Ovary (tissue), 3 donors: ENCODE measurements at regions not wholly inside any gene's neighbourhood (a gene's known extent, or its start where the extent isn't known, plus 50 kb on each side); places are given as distances from the start of the nearest gene placed in this dataset.

Source experiments
- CTCF ChIP-seq, 3 donors: fragments of 450-650 bp in 2 of 3; fragments of 200-600 bp in 1 of 3; IDR thresholded peaks; one replicate each; pipeline versions ENCODE4 v1.5.1 to v1.8.0; 2016 to 2022; ENCODE audit warnings: antibody characterized with exemption in 3 of 3, mild to moderate bottlenecking in 1 of 3
- EP300 ChIP-seq: sonication (generic); formaldehyde crosslinking; IDR thresholded peaks from one replicate; pipeline ENCODE4 v1.6.1; 2017; ENCODE audit warnings: antibody characterized with exemption
- POLR2A ChIP-seq: fragments of 450-650 bp; IDR thresholded peaks from one replicate; pipeline ENCODE4 v1.6.1; 2017; ENCODE audit warnings: antibody characterized with exemption, mild to moderate bottlenecking, moderate library complexity
- donor health status: DM: no; HTN: no; CAD: no.

DNA sequence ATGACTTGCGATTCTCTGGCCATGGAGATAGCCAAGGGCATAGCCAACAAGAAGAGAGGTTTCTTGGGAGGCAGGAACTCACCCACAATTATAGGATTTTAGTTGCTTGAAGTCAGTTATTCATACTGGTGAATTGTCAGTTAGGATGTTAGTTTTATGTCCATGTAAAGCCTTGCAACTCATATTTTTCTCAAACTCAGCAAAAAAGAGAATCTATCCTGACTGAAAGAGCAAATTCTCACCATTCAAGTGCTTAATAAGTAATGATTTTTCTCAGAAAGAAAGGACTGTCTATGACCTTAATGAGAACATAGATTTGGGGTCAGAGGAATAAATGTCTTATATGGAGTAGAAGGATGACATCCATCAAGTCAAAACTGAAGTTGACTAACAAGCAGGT lies 934.5 kb downstream of the STPG2 start:
- TF ChIP-seq CTCF (IDR thresholded peaks at IDR 0.05) = no peak
- no peak for TF ChIP-seq EP300
- no peak for TF ChIP-seq POLR2A
